Stimulated activated CD8-positive, alpha-beta memory T cell treated with anti-CD3 and anti-CD28 coated beads, Interleukin-15, amount 100 ng/mL, for 48 hours (primary cell): ENCODE measurements at regions not wholly inside any gene's neighbourhood (a gene's known extent, or its start where the extent isn't known, plus 50 kb on each side); places are given as distances from the start of the nearest gene placed in this dataset.
"Not testable (repeated sequence)": the region's sequence is repeated elsewhere in the genome, so short reads cannot be mapped to it uniquely, and the experiment has no call there.

Experiments used
- DNase-seq, 2 donors: peaks; one replicate each; pipeline ENCODE4 v3.0.0-alpha.2; 2020; ENCODE audit warnings: low read depth in 2 of 2

DNA sequence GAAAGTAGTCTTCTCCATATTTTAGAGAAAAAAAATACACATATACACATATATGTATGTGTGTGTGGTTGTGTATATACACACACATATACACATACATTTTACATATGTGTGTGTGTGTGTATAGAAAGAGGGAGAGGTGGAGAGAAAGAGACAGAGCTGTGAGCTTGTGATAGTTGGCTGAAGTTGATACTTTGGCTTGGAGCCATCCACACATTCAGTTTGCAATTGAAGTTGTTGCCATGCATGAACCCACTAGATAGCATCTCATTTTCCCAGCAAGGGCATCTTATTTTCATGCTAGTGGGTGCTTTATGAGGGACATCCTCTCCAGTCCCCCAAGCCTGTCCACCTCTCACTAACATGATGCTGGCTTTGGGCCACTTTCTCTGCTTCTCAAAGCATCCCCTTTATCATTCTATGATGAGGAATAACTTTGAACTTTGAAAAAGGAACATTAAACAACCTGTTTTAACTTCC is 228.6 kb downstream of the ZNF621 start:
- no peak for DNase-seq

DNA sequence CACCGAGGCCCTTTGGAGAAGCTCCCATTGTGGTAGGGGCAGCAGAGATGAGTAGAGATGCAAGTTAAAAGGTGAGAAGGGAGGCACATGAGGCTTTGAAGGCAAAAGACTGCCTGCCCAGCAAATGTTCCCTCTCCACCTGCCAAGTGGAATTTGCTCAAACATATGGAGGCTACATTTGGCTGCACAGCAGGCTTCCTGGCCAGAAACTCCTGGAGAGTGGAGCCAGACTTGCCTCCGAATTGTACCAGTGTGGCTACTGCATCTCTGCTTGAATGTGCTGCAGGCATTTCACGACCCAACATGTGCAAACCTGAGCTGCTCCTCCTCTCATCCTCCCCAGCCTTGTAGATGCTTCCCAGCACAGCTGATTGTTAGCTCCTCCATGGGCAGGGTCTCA is 229.2 kb downstream of the ZNF621 start:
- no peak for DNase-seq

- DNase-seq = no peak
Observed at GRCh38 chr3:40754994-40755393, 230.2 kb downstream of the ZNF621 start.

DNA sequence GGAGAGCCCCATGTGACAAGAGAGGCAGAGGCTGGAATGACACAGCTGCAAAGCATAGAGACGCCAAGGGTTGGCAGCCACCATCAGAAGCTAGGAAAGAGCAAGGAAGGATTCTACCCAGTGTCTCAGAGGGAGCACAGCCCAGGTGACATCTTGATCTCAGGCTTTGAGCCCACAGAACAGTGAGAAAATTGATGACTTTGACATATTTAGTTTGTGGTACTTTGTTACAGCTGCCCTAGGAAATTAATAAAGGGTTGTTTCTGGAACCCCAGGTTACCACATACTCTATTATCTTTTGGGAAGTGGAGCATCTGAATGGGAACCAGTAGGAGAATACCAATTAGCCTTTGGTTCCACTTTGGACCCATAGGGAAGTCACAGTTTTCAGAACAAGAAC is 231.7 kb downstream of the ZNF621 start:
- DNase-seq = no peak

DNA sequence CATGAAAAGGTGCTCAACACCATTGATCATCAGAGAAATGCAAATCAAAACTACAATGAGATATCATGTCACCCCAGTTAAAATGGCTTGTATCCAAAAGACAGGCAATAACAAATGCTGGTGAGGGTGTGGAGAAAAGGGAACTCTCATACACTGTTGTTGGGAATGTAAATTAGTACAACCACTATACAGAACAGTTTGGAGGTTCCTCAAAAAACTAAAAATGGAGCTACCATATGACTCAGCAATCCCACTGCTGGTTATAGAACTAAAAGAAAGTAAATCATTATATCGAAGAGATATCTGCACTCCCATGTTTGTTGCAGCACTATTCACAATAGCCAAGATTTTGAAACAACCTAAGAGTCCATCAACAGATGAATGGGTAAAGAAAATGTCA is 238.0 kb downstream of the ZNF621 start:
- DNase-seq = not testable (repeated sequence)

DNA sequence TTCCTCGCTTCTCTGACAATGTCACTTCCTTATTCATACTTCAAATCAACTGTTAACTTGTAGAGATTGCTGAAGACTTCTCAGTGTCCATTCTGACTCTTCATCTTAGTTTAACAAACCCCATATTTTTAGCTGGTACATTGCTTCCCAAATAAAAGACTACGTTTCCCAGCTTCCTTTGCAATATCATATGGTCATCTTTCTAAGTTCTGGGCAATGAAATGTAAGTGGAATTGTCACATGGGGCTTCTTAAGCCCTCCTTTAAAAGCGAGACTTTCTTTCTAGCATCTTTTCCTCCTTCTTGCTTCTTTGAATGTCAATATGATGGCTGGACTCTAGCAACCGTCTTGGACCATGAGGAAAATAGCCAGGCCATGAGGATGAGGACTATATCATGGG is 239.0 kb downstream of the ZNF621 start:
- no peak for DNase-seq

DNA sequence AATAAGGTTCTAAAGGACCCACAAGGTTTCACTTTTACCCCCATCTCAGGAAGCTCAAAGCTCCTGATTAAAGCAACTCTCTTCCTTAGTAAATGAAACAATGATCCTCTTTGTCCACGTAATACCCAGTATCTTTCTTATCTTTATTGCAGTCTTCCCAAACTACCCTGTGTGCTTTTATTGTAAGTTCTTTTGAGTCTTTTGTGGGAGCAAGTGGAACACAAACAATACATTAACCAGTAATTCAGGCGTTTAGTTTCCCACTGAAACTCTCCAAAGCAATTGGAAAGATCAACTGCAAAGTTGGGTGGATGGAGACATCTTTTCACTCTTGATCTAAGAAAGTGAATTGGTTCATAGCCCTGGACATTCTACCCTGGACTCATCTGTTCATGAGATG is 240.0 kb downstream of the ZNF621 start:
- DNase-seq = no peak

- no peak for DNase-seq
Observed at GRCh38 chr3:40765884-40766283, 241.1 kb downstream of the ZNF621 start.

DNA sequence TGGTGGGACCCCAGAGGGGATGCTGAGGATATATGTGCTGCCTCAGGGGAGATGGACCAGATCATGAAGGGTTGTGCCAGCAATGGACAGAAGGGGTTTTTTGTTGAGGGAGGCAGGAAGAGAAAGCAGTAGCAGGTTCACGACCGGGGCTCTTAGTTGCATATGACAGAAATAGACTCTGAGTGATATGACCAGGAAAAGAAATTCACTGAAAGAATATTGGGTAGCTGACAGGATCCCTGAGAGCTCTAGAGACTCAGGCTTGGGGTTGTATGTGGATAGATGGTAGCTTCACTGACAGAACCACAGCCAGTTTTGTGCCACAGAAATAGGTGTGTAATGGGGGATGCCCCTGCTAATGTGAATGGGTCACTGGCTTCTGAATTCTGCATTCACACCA is 241.6 kb downstream of the ZNF621 start:
- no peak for DNase-seq

- DNase-seq = no peak
Observed at GRCh38 chr3:40768046-40768445, 243.3 kb downstream of the ZNF621 start.

DNA sequence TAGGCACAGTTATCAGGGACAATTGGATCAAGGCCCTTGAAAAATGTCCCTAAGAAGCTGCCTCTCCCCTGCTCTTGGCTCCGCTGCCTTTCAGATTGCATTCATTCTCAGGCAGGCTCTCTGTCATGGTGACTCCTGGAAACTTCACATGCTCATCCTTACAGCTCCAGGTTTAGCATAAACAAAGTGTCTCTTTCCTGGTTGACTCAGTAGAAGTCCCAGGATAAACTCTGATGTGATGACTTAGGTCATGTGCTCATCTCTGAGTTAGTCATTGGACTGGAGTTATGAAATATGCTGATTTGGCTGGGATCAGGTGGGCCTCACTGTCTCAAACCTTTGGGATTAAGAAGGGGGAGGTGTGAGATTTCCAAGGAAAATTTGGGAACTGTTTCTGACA is 243.8 kb downstream of the ZNF621 start:
- no peak for DNase-seq

- no peak for DNase-seq
Observed at GRCh38 chr3:40770061-40770460, 245.3 kb downstream of the ZNF621 start.

DNA sequence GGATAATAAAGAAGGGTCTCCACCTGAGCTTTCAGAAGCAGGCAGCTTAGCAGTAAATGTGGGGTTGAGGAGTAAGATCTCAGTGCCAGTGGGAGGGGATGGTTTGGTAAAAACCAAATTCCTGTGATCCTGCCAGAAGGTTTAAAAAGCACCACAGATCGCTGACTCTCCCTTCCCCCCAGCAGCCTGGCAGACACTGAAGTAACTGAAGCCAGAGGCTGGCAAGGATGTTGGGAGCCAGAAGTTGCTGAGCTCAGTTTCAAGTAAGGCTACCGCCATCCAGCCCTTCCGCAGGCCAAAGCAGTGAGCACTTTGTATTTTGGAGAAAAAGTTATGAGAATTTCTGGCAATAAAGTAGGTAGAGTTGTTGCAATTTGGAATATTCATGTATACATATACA is 246.4 kb downstream of the ZNF621 start:
- DNase-seq = no peak

GRCh38 chr3:40779039-40779438 is 254.3 kb downstream of the ZNF621 start:
- no peak for DNase-seq

GRCh38 chr3:40780291-40780924 is 255.6 kb downstream of the ZNF621 start:
- DNase-seq = no peak

DNA sequence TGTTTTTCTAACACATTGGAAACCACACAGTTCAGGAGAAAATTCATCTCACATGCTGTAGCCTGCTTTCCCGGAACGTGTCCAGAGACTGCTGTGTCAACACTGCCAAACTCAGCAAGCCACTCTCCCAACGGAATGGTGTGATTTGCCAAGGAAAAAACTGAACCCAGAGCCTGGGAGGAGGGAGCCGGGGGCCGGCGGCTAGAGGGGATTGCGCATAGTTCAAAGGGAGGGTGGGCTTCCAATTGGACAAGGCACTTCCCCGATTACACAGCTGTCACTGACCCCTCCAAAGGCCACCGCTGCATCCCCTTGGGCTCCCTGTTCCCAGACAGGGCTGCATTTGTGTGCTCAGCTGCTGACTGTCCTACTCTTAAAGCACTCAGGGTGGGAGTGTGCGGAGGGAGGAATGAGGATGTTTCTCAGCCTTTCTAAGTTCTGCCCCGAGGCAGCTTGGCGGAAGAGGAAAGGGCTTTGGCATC is 256.2 kb downstream of the ZNF621 start:
- DNase-seq = no peak

DNA sequence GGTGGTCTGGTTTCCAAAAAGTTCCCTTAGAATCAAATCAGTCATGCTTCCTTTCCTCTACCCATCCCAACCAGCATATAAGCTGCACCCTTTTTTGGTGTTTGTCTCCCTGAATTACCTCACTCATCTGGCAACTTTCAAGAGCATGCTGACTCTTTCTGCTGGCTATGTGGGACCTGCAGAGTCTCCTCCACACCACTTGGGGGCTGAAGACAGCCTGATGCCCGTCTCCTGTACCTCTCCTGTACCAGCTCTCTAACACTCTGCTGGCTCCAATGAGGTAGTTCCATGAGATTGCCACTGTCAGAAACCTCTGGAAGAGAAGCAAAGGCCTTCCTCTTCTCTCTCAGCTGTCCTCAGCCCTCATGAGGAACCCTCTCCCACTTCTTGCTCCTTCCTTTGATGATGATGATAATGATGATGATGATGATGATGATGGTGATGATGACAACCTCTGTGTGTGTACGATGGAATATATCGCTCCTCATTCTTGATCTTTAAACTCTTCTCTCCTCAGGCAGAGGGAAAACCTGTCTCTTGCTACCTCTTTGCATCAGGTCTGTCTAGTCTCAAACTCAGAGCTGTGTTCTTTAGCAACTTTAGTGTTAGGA is 257.5 kb downstream of the ZNF621 start:
- no peak for DNase-seq

DNA sequence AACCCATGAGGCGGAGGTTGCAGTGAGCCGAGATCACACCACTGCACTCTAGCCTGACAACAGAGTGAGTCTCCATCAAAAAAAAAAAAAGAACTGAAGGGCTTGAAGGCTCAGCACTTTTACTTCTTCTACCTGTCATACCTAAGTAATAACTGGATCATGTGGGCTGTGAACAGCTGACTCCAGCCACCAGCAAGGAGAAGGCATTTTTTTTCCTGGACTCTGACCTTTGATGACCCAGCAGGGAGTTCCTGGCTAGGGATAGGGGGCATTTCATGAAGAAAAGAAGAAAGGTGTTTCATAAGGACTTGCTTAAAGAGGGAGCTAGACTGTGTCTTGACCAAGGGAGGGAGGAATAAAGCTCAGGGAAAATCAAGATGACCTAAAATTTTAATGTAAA is 266.0 kb downstream of the ZNF621 start:
- DNase-seq = no peak

DNA sequence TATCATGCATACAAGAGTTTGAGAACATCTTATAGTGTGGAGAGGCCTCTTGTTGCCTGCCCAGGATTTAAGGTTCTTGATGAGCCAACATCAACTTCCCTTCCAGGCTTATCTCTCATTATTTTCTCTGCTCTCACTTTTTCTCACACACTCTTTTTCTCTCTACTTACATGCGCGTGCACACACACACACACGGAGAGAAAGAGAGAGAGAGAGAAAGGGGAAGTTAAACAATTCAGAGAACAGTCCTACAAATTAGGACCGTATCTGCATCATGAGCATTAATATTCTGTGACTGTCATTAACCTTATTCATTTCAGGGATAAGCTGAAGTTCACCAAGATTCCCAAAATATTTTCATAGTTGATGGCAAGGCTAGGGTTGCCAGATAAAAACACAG is 269.0 kb downstream of the ZNF621 start:
- no peak for DNase-seq

DNA sequence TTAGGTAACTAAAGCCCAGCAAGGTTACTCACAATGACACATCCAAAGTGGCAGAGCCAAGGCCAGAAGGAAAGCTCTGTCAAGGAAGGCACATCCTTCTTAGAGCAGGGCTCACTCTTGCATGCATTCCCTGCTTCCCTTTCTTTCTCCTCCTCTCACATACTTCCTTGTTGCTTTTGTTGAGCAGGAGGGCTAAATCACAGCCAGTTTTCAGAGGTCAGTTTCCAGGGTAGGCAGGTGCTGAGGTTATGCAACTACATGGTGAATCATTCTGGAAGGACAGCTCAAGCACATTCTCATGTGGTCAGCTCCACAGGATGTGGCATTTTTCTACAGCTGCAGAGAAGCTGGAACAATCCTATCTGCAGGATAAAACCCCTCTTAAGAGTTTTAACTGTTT is 275.6 kb downstream of the ZNF621 start:
- DNase-seq = no peak

GRCh38 chr3:40801284-40801741 is 276.6 kb downstream of the ZNF621 start:
- DNase-seq = no peak

- DNase-seq = no peak
Observed at GRCh38 chr3:40803311-40803710, 278.6 kb downstream of the ZNF621 start.

GRCh38 chr3:40805456-40805855 is 280.7 kb downstream of the ZNF621 start:
- no peak for DNase-seq

DNA sequence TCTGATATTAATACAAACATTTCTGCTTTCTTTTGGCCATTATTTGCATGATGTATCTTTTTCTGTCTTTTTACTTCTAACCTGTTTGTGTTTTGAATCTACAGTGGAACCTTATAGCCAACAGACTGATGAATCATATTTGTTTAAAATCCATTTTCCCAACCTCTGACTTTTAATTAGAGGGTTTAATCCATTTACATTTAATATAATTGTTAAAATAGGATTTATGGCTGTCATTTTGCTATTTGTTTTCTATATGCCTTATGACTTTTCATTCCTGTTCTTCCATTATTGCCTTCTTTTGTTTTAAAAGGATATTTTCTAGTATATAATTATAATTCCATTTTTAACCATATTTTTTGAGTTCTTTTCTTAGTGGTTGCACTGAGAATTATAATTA is 286.1 kb downstream of the ZNF621 start:
- DNase-seq = no peak
